ENCODE measurements at regions not wholly inside any gene's neighbourhood (a gene's known extent, or its start where the extent isn't known, plus 50 kb on each side); places are given as distances from the start of the nearest gene placed in this dataset.

- TF ChIP-seq PRDM15 (CRISPR knock-in tag; IDR thresholded peaks at IDR 0.05) (no peak), ATF3 (IDR thresholded peaks at IDR 0.05; ENCODE audit: borderline replicate concordance, extremely low read depth, low read depth, low read length) (no peak), IRF4 (IDR thresholded peaks at IDR 0.05; ENCODE audit: low read depth, low read length) (no peak)
Measured at GRCh38 chrX:40440866-40441265, 139.9 kb upstream of the ATP6AP2 start (continued).

- no peaks in the 10 kb centered on the region for H3K9me3 ChIP-seq (replicated peaks; ENCODE audit: control insufficient read depth, insufficient read depth, low read length)
- H4K20me1 ChIP-seq (ENCODE audit: control insufficient read depth, insufficient read depth), result no peaks in the 10 kb centered on the region
- no peak overlapping the region for H3K9ac ChIP-seq (ENCODE audit: control insufficient read depth, insufficient read depth, low read length)
- ChIA-PET RAD21 (ENCODE audit: unreplicated experiment) (no interaction called here), SMC1A (ENCODE audit: uncharacterized antibody, unreplicated experiment) (interaction anchor here (1.0 kb wide), 1 partner anchor 10 kb away, joined by 3 read pairs; no protein-coding TSS in a partner anchor), POLR2A (no interaction called here), CTCF (no interaction called here)
- ATAC-seq (no peak), DNase-seq (ENCODE audit: low read depth, low spot score) (no peak), FAIRE-seq (no peak)
- WGBS (ENCODE audit: insufficient coverage, insufficient replicate concordance, low lambda C conversion rate, missing lambda C conversion rate), result 13% methylated on average over 9 of the region's 9 CpGs
- no peak overlapping the region for H3K27ac ChIP-seq (ENCODE audit: control insufficient read depth, insufficient read depth)
- H3K36me3 ChIP-seq (ENCODE audit: control insufficient read depth in 2 of 2, insufficient read depth in 2 of 2, low read length in 1 of 2), result no peaks in the 10 kb centered on the region
- no peak overlapping the region for H3K4me2 ChIP-seq (ENCODE audit: control insufficient read depth, insufficient read depth)
- intact Hi-C loops (cut with micrococcal nuclease; ENCODE audit: unreplicated experiment) (no loop called here), in situ Hi-C loops (cut with MboI) (no loop called here)
- H3K4me1 ChIP-seq (ENCODE audit: control insufficient read depth, insufficient read depth, low read length), result no peaks in the 10 kb centered on the region
- no peaks in the 10 kb centered on the region for H3K79me2 ChIP-seq (ENCODE audit: control insufficient read depth, insufficient read depth, low read length)
- no peak overlapping the region for H3K4me3 ChIP-seq
- no peak overlapping the region for H2AFZ ChIP-seq (ENCODE audit: control insufficient read depth, low read depth, low read length)
- H3K27me3 ChIP-seq (replicated peaks in 1 of 2; ENCODE audit: control insufficient read depth in 2 of 2, insufficient read depth in 2 of 2, low read length in 1 of 2), result no peaks in the 10 kb centered on the region
- no TSS peak for BruUV-seq (replicated peaks)
- TF ChIP-seq ZNF24 (IDR thresholded peaks at IDR 0.05) (no peak), DPF2 (IDR thresholded peaks at IDR 0.05) (no peak), NR2C2 (IDR thresholded peaks at IDR 0.05; ENCODE audit: borderline replicate concordance, control insufficient read depth, insufficient read length, low read depth) (no peak), NRF1 (conservative IDR thresholded peaks at IDR 0.05; ENCODE audit: low read depth, low read length) (no peak), ZSCAN29 (IDR thresholded peaks at IDR 0.05) (no peak), ZZZ3 (IDR thresholded peaks at IDR 0.05; ENCODE audit: control insufficient read depth, insufficient read length, low read depth) (no peak), EP300 (IDR thresholded peaks at IDR 0.05; ENCODE audit: borderline replicate concordance in 1 of 2, control insufficient read depth in 1 of 2, low read depth in 2 of 2, low read length in 2 of 2) (no peak), ESRRA (IDR thresholded peaks at IDR 0.05; ENCODE audit: low read length) (no peak), HDAC6 (IDR thresholded peaks at IDR 0.05; ENCODE audit: unreplicated experiment) (no peak), BCLAF1 (IDR thresholded peaks at IDR 0.05) (no peak), NFYA (IDR thresholded peaks at IDR 0.05; ENCODE audit: borderline replicate concordance, low read depth, low read length) (no peak), CBX5 (IDR thresholded peaks at IDR 0.05; ENCODE audit: low read depth) (no peak), RAD51 (IDR thresholded peaks at IDR 0.05) (no peak)
Measured at GRCh38 chrX:40439625-40440532, 140.9 kb upstream of the ATP6AP2 start.
